SH-SY5Y (cell line): ENCODE measurements at regions not wholly inside any gene's neighbourhood (a gene's known extent, or its start where the extent isn't known, plus 50 kb on each side); places are given as distances from the start of the nearest gene placed in this dataset.

Source experiments
- GATA2 ChIP-seq: IDR thresholded peaks from 2 replicates; pipeline ENCODE4 v1.6.1; 2011; ENCODE audit warnings: mild to moderate bottlenecking, low read depth, low read length
- GATA3 ChIP-seq: IDR thresholded peaks from 2 replicates; pipeline ENCODE4 v1.6.1; 2011; ENCODE audit warnings: low read depth, mild to moderate bottlenecking, low read length, moderate library complexity

- TF ChIP-seq GATA2 (no peak), GATA3 (no peak)
These were observed 119.2 kb downstream of the ETAA1 start for GRCh38 chr2:67516362-67516761.
